Thoracic aorta (tissue), 2 donors: ENCODE measurements at regions not wholly inside any gene's neighbourhood (a gene's known extent, or its start where the extent isn't known, plus 50 kb on each side); places are given as distances from the start of the nearest gene placed in this dataset.

ENCODE experiments used
- ATAC-seq: fragments of 150-250 bp; one replicate; pipeline ENCODE4 v1.8.0; 2017; ENCODE audit warnings: low read depth; ENCODE audit not compliant: insufficient number of reproducible peaks, low FRiP score
- DNase-seq: peaks from one replicate; pipeline ENCODE4 v3.0.0-alpha.2; 2020; ENCODE audit warnings: low spot score
- H3K27ac ChIP-seq, 2 donors: fragments of 200-600 bp; sonication (generic); 1 replicate in 1 of 2; 2 replicates in 1 of 2; pipeline ENCODE4 v1.5.1; 2016; ENCODE audit warnings: mild to moderate bottlenecking in 2 of 2, moderate library complexity in 2 of 2
- H3K27me3 ChIP-seq: fragments of 200-600 bp; sonication (generic); replicated peaks from 2 replicates; pipeline ENCODE4 v1.6.0; 2016; ENCODE audit warnings: mild to moderate bottlenecking; ENCODE audit not compliant: insufficient read depth
- H3K36me3 ChIP-seq: fragments of 200-600 bp; sonication (generic); one replicate; pipeline ENCODE4 v1.5.1; 2016
- H3K4me1 ChIP-seq, 2 donors: fragments of 200-600 bp; sonication (generic); 1 replicate in 1 of 2; 2 replicates in 1 of 2; pipeline versions ENCODE4 v1.5.1 to v1.6.0; 2016; ENCODE audit warnings: low read depth in 2 of 2, mild to moderate bottlenecking in 1 of 2; ENCODE audit not compliant: control insufficient read depth in 1 of 2
- H3K4me3 ChIP-seq: fragments of 200-600 bp; sonication (generic); 2 replicates; pipeline ENCODE4 v1.5.1; 2016; ENCODE audit warnings: mild to moderate bottlenecking
- H3K9me3 ChIP-seq: fragments of 200-600 bp; sonication (generic); 2 replicates; pipeline ENCODE4 v1.5.1; 2016
- TF ChIP-seq, protein P1 (sequence below): fragments of 200-600 bp; sonication (generic); IDR thresholded peaks from one replicate; pipeline ENCODE4 v1.5.1; 2019; ENCODE audit warnings: antibody characterized with exemption

DNA sequence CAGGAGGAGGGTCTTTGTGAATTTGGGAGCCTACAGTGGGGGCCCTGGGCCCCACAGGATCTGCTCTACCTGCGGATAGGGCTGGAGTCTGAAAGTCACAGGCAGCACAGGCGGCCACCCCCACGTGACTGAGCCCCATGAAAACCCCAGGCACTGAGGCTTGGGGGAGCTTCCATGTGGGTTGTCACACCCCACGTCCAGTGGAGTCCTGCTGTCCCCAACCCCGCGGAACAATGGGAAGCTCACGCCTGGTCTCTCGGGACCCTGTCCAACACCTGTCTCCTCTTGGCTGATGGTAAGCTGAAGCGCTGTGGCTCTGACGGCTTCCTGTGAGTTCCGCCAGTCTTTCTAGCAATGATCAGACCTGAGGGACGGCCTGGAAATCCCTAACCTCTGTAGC, 85.8 kb downstream of the PTGR3 start:
- no peak for ATAC-seq
- no peak for DNase-seq

DNA sequence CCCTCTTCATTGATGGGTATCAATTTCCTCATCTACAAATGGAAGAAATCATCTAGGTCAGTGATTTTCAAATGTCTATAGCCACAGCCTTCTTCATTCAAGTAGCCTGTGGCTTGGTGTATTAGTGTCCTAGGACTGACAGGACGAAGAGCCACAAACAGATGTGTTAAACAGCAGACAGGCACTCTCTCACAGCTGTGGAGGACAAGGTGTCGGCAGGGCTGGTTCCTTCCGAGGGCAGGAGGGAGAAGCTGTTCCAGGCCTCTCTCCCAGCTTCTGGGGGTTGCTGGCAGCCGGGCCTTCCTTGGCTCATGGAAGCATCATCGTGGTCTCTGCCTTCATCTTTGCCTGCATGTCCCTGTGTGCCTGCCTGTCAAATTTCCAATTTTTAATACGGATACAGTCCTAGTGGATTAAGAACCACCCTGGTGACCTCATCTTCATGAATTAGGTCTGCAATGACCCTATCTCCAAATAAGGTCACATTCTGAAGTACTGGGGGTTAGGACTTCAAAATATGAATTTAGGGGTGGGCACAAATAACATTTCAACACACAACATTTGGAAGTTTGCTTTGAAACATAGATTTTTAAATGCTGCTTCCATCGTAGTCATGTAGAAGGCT, 86.5 kb downstream of the PTGR3 start:
- H3K27me3 ChIP-seq, result no peaks in the 10 kb centered on the region
- H3K27ac ChIP-seq, result no peak overlapping the region
- ATAC-seq (no peak), DNase-seq (no peak)
- H3K9me3 ChIP-seq, result no peaks in the 10 kb centered on the region
- TF ChIP-seq, protein P1, sequence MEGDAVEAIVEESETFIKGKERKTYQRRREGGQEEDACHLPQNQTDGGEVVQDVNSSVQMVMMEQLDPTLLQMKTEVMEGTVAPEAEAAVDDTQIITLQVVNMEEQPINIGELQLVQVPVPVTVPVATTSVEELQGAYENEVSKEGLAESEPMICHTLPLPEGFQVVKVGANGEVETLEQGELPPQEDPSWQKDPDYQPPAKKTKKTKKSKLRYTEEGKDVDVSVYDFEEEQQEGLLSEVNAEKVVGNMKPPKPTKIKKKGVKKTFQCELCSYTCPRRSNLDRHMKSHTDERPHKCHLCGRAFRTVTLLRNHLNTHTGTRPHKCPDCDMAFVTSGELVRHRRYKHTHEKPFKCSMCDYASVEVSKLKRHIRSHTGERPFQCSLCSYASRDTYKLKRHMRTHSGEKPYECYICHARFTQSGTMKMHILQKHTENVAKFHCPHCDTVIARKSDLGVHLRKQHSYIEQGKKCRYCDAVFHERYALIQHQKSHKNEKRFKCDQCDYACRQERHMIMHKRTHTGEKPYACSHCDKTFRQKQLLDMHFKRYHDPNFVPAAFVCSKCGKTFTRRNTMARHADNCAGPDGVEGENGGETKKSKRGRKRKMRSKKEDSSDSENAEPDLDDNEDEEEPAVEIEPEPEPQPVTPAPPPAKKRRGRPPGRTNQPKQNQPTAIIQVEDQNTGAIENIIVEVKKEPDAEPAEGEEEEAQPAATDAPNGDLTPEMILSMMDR, result no peak
- H3K4me1 ChIP-seq, result no peaks in the 10 kb centered on the region
- no peaks in the 10 kb centered on the region for H3K36me3 ChIP-seq
- no peak overlapping the region for H3K4me3 ChIP-seq

More for the DNA sequence above, 85.8 kb downstream of the PTGR3 start:
- Histone ChIP-seq H3K4me3 (no peak overlapping the region), H3K9me3 (no peaks in the 10 kb centered on the region), H3K4me1 (no peaks in the 10 kb centered on the region), H3K36me3 (no peaks in the 10 kb centered on the region), H3K27me3 (no peaks in the 10 kb centered on the region), H3K27ac (no peak overlapping the region)
- TF ChIP-seq, protein P1, result no peak

DNA sequence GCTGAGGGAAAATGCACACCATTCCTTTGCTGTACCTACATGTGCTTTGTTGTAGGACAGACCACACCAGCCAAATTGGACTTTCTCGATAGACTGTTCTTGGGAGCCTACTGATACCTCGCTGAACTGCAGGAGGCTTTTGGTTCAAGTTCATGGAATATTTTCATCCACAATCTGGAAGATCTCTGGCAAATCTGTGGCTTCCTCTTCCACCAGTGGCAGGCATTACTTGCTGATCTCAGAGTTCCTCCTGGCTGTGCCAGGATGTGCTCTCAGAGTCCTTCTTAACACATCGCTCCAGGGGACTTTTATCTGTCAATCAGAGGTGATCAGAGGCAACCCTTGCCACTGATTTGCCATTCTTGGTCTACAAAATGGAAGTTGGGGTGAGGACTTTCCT, 87.7 kb downstream of the PTGR3 start:
- DNase-seq (no peak), ATAC-seq (no peak)
- H3K4me1 ChIP-seq, result no peaks in the 10 kb centered on the region
- H3K27ac ChIP-seq, result no peak overlapping the region
- H3K36me3 ChIP-seq, result no peaks in the 10 kb centered on the region
- H3K9me3 ChIP-seq, result no peaks in the 10 kb centered on the region
- H3K4me3 ChIP-seq, result no peak overlapping the region
- TF ChIP-seq, protein P1, result no peak
- H3K27me3 ChIP-seq, result no peaks in the 10 kb centered on the region

DNA sequence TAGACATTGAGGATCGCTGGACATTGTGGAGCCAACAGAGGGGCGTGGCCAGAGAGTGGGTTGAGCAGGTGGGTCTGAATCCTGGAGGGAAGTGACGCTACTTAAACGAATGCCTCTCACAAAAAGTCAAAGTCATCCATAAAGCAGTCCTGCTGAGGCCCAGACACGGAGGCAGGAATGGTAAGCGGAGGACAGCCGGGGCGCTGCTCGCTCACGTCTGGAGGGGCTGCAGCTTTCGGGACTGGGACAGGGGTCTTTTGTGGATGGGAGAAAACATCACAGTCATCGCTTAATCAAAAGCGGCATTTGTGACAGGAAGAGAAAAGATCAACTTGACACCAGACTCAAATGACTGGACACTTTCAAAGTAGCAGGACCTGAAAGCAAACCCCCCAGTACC, 88.4 kb downstream of the PTGR3 start:
- no peaks in the 10 kb centered on the region for H3K36me3 ChIP-seq
- no peaks in the 10 kb centered on the region for H3K27me3 ChIP-seq
- DNase-seq (no peak), ATAC-seq (no peak)
- no peaks in the 10 kb centered on the region for H3K9me3 ChIP-seq
- H3K27ac ChIP-seq, result no peak overlapping the region
- no peaks in the 10 kb centered on the region for H3K4me1 ChIP-seq
- TF ChIP-seq, protein P1, result no peak
- H3K4me3 ChIP-seq, result no peak overlapping the region

DNA sequence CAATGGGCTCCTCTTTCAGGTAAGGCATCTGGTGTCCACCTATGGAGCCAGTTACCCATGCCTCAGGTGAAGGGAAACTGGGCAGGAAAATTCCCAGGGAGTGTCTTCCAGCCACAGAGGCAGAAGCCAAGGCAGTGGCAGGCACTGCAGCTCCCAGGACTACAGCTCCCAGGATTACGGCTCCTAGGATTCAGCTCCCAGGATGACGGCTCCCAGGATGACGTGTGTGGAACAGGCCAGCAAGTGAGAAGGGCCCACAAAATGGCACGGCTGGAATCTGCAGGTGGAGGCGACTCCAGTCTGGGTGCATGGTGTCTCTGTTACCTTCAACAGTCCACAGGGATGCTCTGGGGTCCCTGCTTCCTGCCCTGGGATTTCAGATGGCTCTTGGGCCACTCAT, 92.1 kb downstream of the PTGR3 start:
- Histone ChIP-seq H3K9me3 (no peaks in the 10 kb centered on the region), H3K27ac (no peak overlapping the region), H3K4me3 (no peak overlapping the region), H3K36me3 (no peaks in the 10 kb centered on the region), H3K4me1 (no peaks in the 10 kb centered on the region), H3K27me3 (no peaks in the 10 kb centered on the region)
- TF ChIP-seq, protein P1, result no peak
- DNase-seq, result no peak
- ATAC-seq, result no peak
